ENCODE measurements at regions not wholly inside any gene's neighbourhood (a gene's known extent, or its start where the extent isn't known, plus 50 kb on each side); places are given as distances from the start of the nearest gene placed in this dataset.

DNA sequence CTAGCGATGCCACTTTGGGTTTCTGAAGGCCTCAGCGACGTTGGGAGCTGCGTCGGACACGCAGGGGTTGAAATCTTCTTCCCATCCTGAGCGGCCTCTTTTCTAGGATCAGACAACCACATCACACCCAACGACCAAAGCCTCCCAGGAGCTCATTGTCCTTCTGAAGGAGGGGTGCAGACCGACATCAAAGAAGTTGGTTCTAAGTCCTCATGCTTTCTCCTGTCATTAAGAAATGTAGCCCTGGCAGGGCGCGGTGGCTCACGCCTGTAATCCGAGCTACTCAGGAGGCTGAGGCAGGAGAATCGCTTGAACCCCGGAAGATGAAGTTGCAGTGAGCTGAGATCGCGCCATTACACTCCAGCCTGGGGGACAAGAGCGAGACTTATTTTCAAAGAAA lies 1681.9 kb downstream of the TP53TG3F start:
- Histone ChIP-seq H3K27ac (ENCODE audit: low read depth, low read length) (no peak overlapping the region), H3K9me3 (ENCODE audit: control insufficient read depth, insufficient read depth, low read length) (peaks cover 73% of the 10 kb centered on the region), H3K4me3 (ENCODE audit: low read depth, low read length) (no peak overlapping the region), H3K27me3 (ENCODE audit: control insufficient read depth, insufficient read depth, low read length) (no peaks in the 10 kb centered on the region)
- ChIA-PET CTCF (no interaction called here), POLR2A (no interaction called here)
- DNase-seq (ENCODE audit: low read depth, low spot score), result no peak
- TF ChIP-seq, protein P1, sequence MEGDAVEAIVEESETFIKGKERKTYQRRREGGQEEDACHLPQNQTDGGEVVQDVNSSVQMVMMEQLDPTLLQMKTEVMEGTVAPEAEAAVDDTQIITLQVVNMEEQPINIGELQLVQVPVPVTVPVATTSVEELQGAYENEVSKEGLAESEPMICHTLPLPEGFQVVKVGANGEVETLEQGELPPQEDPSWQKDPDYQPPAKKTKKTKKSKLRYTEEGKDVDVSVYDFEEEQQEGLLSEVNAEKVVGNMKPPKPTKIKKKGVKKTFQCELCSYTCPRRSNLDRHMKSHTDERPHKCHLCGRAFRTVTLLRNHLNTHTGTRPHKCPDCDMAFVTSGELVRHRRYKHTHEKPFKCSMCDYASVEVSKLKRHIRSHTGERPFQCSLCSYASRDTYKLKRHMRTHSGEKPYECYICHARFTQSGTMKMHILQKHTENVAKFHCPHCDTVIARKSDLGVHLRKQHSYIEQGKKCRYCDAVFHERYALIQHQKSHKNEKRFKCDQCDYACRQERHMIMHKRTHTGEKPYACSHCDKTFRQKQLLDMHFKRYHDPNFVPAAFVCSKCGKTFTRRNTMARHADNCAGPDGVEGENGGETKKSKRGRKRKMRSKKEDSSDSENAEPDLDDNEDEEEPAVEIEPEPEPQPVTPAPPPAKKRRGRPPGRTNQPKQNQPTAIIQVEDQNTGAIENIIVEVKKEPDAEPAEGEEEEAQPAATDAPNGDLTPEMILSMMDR (IDR thresholded peaks at IDR 0.05; ENCODE audit: low read depth, low read length), result no peak

DNA sequence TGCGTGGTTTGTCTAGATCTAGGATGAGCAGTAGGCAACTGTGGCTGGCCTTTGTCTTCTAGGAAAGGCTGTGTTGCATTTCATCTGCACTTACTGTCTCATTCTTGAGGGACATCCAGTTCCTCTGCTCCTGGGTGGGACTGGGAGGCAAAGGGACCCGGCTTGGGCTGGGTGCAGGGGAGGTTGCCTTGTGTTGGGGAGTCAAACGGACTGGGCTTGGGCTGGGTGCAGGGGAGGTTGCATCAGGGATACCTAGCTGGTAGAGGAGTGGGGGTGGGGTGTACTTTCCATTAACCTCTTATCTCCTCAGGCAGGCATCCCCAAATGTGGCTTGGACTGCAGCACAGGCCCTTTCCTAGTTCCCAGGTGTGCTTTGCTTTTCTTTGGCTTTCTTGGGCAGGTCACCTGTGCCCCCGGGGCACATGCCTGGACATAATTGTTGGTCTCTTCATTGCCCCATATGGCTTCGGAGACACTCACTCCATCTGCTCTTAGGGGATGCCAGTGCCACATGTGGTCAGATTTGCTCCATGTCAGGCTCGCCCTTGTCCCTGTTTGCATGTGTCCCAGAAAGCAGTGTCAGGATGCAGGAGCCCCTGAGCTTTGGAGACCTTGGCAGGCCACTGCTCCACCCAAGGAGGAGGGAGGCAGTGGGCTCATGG lies 1682.9 kb downstream of the TP53TG3F start:
- CTCF ChIA-PET, result no interaction called here
- Histone ChIP-seq H3K27me3 (ENCODE audit: control insufficient read depth, insufficient read depth, low read length) (no peaks in the 10 kb centered on the region), H3K4me3 (ENCODE audit: low read depth, low read length) (no peak overlapping the region), H3K27ac (ENCODE audit: low read depth, low read length) (no peak overlapping the region), H3K9me3 (ENCODE audit: control insufficient read depth, insufficient read depth, low read length) (peaks cover 83% of the 10 kb centered on the region)
- POLR2A ChIA-PET, result no interaction called here
- TF ChIP-seq, protein P1 (IDR thresholded peaks at IDR 0.05; ENCODE audit: low read depth, low read length), result no peak
- no peak for DNase-seq (ENCODE audit: low read depth, low spot score)

DNA sequence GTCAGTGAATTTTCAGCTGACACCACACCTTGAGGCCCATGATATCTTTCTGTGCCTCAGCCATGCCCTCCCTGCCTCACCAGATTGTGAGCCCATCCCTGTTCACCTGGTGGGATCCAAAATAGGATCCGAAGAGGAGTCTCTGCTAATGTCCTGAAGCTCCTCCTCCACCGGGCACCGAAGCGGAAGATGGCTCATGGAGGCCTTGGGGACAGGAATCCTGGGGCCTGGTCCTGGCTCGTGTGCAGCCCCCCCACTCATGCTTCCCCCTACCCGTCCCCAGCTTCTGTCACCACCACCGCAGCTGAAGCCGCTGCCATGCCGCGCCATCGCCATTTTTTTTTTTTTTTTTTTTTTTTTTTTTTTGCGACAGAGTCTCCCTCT lies 1683.4 kb downstream of the TP53TG3F start:
- Histone ChIP-seq H3K27me3 (ENCODE audit: control insufficient read depth, insufficient read depth, low read length) (no peaks in the 10 kb centered on the region), H3K9me3 (ENCODE audit: control insufficient read depth, insufficient read depth, low read length) (peaks cover 84% of the 10 kb centered on the region), H3K4me3 (ENCODE audit: low read depth, low read length) (no peak overlapping the region), H3K27ac (ENCODE audit: low read depth, low read length) (no peak overlapping the region)
- TF ChIP-seq, protein P1 (IDR thresholded peaks at IDR 0.05; ENCODE audit: low read depth, low read length), result no peak
- POLR2A ChIA-PET, result no interaction called here
- DNase-seq (ENCODE audit: low read depth, low spot score), result no peak
- CTCF ChIA-PET, result no interaction called here

DNA sequence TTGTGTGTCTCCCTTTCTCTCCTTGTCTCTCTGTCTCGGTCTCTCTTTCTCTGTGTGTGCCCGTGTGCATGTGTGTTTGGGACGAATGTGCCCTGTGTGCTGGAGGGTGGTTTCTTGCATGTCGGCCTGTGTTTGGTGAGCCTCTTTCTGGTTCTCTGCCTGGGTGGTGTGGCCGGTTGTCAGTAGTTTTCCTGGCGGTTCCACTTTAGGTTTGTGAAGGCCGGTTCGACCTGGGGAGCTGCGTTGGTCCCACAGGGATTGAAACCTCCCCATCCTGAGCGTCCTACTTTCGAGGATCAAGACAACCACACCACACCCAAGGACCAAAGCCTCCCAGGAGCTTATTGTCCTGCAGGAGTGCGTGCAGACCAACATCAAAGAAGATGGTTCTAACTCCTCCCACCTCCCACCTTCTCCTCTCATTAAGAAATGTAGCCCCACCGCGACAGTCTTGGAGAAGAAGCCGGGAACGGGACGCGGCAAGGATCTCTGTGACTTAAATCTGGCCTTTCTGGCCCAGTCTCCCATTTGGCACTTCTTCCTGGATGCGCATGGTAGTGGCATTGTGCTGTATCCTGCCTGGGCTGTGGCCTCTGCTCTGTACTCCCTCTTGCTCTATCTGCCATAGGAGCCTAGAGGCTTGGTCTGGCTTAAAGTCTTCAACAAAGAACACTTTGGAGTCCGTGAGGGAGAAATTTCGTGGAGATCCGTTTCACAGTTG lies 1685.0 kb downstream of the TP53TG3F start:
- H3K9me3 ChIP-seq (ENCODE audit: control insufficient read depth, insufficient read depth, low read length), result peaks cover 99% of the 10 kb centered on the region
- no peak overlapping the region for H3K4me3 ChIP-seq (ENCODE audit: low read depth, low read length)
- no peak for DNase-seq (ENCODE audit: low read depth, low spot score)
- TF ChIP-seq, protein P1 (IDR thresholded peaks at IDR 0.05; ENCODE audit: low read depth, low read length), result no peak
- ChIA-PET CTCF (no interaction called here), POLR2A (no interaction called here)
- no peak overlapping the region for H3K27ac ChIP-seq (ENCODE audit: low read depth, low read length)
- H3K27me3 ChIP-seq (ENCODE audit: control insufficient read depth, insufficient read depth, low read length), result no peaks in the 10 kb centered on the region

DNA sequence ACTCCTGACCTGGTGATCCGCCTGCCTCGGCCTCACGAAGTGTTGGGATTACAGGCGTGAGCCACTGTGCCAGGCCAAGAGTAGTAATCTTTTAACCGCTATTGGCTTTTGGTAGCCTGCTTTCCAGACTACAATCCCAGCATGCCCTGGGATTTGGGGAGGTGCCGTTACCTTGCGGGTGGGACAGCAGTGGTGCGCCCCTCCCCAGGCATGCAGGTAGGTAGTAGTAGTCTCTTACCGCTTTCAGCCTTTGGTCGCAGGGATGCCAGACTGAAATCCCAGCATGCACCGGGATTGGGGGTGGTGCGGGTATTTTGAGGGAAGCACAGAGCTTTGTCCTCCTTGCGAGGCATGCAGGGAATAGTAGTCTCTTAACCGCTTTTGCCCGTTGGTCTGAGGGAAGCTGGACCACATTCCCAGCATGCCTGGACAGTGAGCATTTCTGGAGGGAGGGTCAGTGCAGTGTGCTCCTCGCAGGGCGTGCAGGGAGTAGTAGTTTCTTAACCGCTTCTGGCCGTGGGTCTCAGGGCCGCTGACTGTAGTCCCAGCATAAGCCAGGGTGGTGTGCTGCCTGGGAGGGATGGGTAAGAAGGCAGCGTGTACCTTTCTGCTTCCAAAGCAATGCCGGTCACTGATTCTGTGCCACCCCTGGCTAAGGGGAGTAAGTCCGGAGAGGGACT lies 1686.8 kb downstream of the TP53TG3F start:
- ChIA-PET POLR2A (no interaction called here), CTCF (no interaction called here)
- no peak for DNase-seq (ENCODE audit: low read depth, low spot score)
- H3K9me3 ChIP-seq (ENCODE audit: control insufficient read depth, insufficient read depth, low read length), result peaks cover 98% of the 10 kb centered on the region
- TF ChIP-seq, protein P1 (IDR thresholded peaks at IDR 0.05; ENCODE audit: low read depth, low read length), result no peak
- H3K27ac ChIP-seq (ENCODE audit: low read depth, low read length), result no peak overlapping the region
- no peaks in the 10 kb centered on the region for H3K27me3 ChIP-seq (ENCODE audit: control insufficient read depth, insufficient read depth, low read length)
- H3K4me3 ChIP-seq (ENCODE audit: low read depth, low read length), result no peak overlapping the region
